PC-3 (cell line): ENCODE measurements at regions not wholly inside any gene's neighbourhood (a gene's known extent, or its start where the extent isn't known, plus 50 kb on each side); places are given as distances from the start of the nearest gene placed in this dataset.

ENCODE experiments used
- EZH2 ChIP-seq: fragments of 300-600 bp; sonication (generic); IDR thresholded peaks from one replicate; pipeline ENCODE4 v1.6.1; 2017; ENCODE audit warnings: antibody characterized with exemption, mild to moderate bottlenecking, low read length; ENCODE audit not compliant: unreplicated experiment
- TF ChIP-seq, protein P1 (sequence below): fragments of 300-600 bp; sonication (generic); conservative IDR thresholded peaks from 2 replicates; pipeline ENCODE4 v1.5.1; 2017; ENCODE audit warnings: antibody characterized with exemption, low read depth, mild to moderate bottlenecking, low read length

DNA sequence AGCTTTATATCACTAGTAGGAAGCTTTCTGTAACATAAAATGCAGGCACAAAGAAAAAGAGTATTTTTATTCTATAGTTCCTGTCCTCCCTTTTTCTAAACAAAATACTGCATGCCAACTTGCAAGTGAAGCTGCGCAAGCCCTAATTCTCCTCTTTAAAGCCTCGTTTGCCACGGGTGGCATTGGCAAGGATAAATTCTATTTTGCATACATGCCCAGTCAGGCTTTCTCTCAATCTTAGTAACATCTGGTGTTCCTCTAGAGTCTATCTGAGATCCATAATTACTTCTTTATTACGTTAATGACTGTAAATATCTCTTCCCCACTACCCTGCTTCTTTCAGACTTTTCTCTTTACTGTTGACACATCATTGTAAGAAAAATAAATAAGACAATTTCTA is 97.1 kb upstream of the DAAM1 start:
- TF ChIP-seq, protein P1, sequence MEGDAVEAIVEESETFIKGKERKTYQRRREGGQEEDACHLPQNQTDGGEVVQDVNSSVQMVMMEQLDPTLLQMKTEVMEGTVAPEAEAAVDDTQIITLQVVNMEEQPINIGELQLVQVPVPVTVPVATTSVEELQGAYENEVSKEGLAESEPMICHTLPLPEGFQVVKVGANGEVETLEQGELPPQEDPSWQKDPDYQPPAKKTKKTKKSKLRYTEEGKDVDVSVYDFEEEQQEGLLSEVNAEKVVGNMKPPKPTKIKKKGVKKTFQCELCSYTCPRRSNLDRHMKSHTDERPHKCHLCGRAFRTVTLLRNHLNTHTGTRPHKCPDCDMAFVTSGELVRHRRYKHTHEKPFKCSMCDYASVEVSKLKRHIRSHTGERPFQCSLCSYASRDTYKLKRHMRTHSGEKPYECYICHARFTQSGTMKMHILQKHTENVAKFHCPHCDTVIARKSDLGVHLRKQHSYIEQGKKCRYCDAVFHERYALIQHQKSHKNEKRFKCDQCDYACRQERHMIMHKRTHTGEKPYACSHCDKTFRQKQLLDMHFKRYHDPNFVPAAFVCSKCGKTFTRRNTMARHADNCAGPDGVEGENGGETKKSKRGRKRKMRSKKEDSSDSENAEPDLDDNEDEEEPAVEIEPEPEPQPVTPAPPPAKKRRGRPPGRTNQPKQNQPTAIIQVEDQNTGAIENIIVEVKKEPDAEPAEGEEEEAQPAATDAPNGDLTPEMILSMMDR: no peak
- TF ChIP-seq EZH2: no peak
